Gastrocnemius medialis (tissue), 4 donors: ENCODE measurements at regions not wholly inside any gene's neighbourhood (a gene's known extent, or its start where the extent isn't known, plus 50 kb on each side); places are given as distances from the start of the nearest gene placed in this dataset.
A peak's percentile ranks its signal among the peaks of the same experiment; 100 is the strongest.

Experiments
- ATAC-seq, 2 donors: fragments of 150-250 bp; one replicate each; pipeline ENCODE4 v1.9.1; 2016
- DNase-seq, 2 donors: peaks; one replicate each; pipeline ENCODE4 v3.0.0-alpha.2; 2019
- H3K27ac ChIP-seq, 4 donors: fragments of 200-600 bp; sonication (generic); 1 replicate in 1 of 4; 2 replicates in 3 of 4; pipeline ENCODE4 v1.5.1; 2016 to 2018; ENCODE audit warnings: mild to moderate bottlenecking in 2 of 4, moderate library complexity in 1 of 4
- H3K27me3 ChIP-seq, 3 donors: fragments of 200-600 bp; sonication (generic) in 2 of 3; 1 replicate in 1 of 3; 2 replicates in 2 of 3; pipeline versions ENCODE4 v1.5.1 to v1.6.0; 2016 to 2019; ENCODE audit warnings: mild to moderate bottlenecking in 1 of 3, moderate library complexity in 1 of 3
- H3K36me3 ChIP-seq, 2 donors: fragments of 200-600 bp; sonication (generic) in 1 of 2; one replicate each; pipeline ENCODE4 v1.5.1; 2017 to 2018
- H3K4me1 ChIP-seq, 2 donors: fragments of 200-600 bp; sonication (generic) in 1 of 2; one replicate each; pipeline ENCODE4 v1.5.1; 2016 to 2017; ENCODE audit warnings: mild to moderate bottlenecking in 2 of 2
- H3K4me3 ChIP-seq, 4 donors: fragments of 200-600 bp; sonication (generic) in 3 of 4; 1 replicate in 1 of 4; 2 replicates in 3 of 4; pipeline ENCODE4 v1.5.1; 2016 to 2019; ENCODE audit warnings: mild to moderate bottlenecking in 2 of 4
- H3K9me3 ChIP-seq, 3 donors: fragments of 200-600 bp; sonication (generic) in 2 of 3; 1 replicate in 1 of 3; 2 replicates in 2 of 3; pipeline ENCODE4 v1.5.1; 2016 to 2019
- CTCF ChIP-seq, 5 experiments: fragments of 450-650 bp in 3 of 5; fragments of 200-600 bp in 2 of 5; sonication (generic) in 2 of 5; IDR thresholded peaks in 4 of 5; conservative IDR thresholded peaks in 1 of 5; 1 replicate in 4 of 5; 2 replicates in 1 of 5; pipeline ENCODE4 v1.5.1; 2016 to 2019; ENCODE audit warnings: antibody characterized with exemption in 5 of 5, mild to moderate bottlenecking in 3 of 5, moderate library complexity in 3 of 5
- POLR2A ChIP-seq, 2 donors: fragments of 450-650 bp; IDR thresholded peaks; one replicate each; pipeline ENCODE4 v1.6.1; 2017; ENCODE audit warnings: antibody characterized with exemption in 2 of 2, mild to moderate bottlenecking in 2 of 2, moderate library complexity in 2 of 2
- in situ Hi-C, 4 donors: fragments of 200-750 bp; cut with MboI; loops; one replicate each; pipeline versions ENCODE4 v1.15.0 to v1.8.0; 2017; ENCODE audit warnings: low sequenced_read_pairs in 4 of 4
- intact Hi-C: fragments of 100-400 bp; cut with DNase I; formaldehyde crosslinking; loops from one replicate; pipeline ENCODE4 v1.15.1; 2023; ENCODE audit warnings: low total_unique reads

DNA sequence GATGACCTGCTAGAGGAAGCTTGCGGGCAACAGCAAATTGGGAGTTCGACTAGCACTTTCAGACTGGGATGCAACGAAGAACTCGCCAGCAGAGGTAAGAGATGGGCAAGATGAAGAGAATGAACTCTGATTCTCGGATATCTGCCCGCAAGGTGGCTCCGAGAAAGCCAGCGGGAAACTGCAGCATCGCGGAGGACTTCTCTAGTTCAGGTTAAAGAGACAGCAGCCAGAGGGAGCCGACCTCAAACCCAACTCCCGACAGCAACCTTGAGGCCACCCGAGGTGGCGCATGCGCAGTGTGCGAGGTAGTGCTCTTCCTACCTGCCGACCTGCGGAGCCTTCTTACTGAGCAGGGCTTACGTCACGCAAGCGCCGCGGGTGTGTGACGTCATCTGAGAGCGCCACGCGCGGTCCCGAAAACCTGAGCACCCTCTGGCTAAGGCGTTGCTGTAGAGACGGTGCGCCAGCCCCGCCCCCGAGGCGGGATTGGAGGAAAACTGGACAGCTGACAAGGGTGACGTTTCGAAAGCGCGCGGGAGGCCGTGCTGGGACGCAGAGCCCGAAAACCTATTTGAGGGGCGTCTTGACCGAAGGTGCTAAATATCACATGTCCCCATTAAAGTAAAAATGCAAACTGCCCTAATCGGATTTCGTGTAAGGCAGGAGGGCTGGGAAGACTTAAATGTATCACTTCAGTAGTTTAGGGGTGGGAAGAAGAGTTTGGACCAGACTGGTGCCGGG lies 110.5 kb upstream of the SLC25A33 start:
- Histone ChIP-seq H3K27me3 (no peaks in the 10 kb centered on the region), H3K4me3 (peak overlapping the region; percentile 46 to 77 (median 67)), H3K27ac (peak overlapping the region; percentile 75 to 85 (median 81)), H3K36me3 (no peaks in the 10 kb centered on the region), H3K4me1 (peaks cover 8 to 12% of the 10 kb centered on the region in 2 donors), H3K9me3 (no peaks in the 10 kb centered on the region)
- intact Hi-C loops: no loop called here
- peak; percentile 96 to 100 for DNase-seq
- peak; percentile 55 to 84 for TF ChIP-seq POLR2A (IDR thresholded peaks at IDR 0.05)
- peak; percentile 17 to 66 (median 24) for TF ChIP-seq CTCF (IDR thresholded peaks at IDR 0.05 in 4 of 5, conservative IDR thresholded peaks at IDR 0.05 in 1 of 5)
- in situ Hi-C loops: no loop called here
- peak; percentile 94 to 97 for ATAC-seq

DNA sequence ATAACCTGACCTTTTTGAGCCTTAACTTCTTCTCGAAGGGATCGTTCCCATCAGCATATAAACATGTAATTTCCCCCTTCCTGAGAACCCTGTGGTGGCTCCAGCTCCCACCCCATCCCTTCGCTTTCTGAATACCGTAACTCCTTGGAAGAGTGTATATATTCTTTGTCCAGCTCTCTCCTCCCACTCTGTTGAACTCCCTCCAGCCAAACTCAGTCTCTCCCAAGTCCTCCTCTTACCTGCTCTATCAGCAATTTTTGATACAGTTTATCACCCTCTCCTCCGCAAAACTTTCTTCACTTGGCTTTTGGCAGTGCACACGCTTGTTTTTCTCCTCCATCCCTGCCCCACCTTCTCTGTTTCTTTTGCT lies 109.9 kb upstream of the SLC25A33 start:
- DNase-seq: no peak
- TF ChIP-seq POLR2A (IDR thresholded peaks at IDR 0.05): peak in 1 of 2 donors; percentile 3
- TF ChIP-seq CTCF (IDR thresholded peaks at IDR 0.05 in 4 of 5, conservative IDR thresholded peaks at IDR 0.05 in 1 of 5): no peak
- peak in 1 of 2 donors; percentile 20 for ATAC-seq
- peaks cover 8 to 12% of the 10 kb centered on the region in 2 donors for H3K4me1 ChIP-seq
- peak overlapping the region; percentile 75 to 85 (median 81) for H3K27ac ChIP-seq
- H3K9me3 ChIP-seq: no peaks in the 10 kb centered on the region
- intact Hi-C loops: no loop called here
- in situ Hi-C loops: no loop called here
- peak overlapping the region; percentile 46 to 77 (median 67) for H3K4me3 ChIP-seq
- H3K36me3 ChIP-seq: no peaks in the 10 kb centered on the region
- no peaks in the 10 kb centered on the region for H3K27me3 ChIP-seq

- Histone ChIP-seq H3K4me3 (no peak overlapping the region), H3K9me3 (no peaks in the 10 kb centered on the region), H3K36me3 (no peaks in the 10 kb centered on the region), H3K4me1 (peaks cover 38 to 44% of the 10 kb centered on the region in 2 donors), H3K27ac (peak overlapping the region in 1 of 4 donors; percentile 96), H3K27me3 (no peaks in the 10 kb centered on the region)
- ATAC-seq: no peak
- TF ChIP-seq CTCF (IDR thresholded peaks at IDR 0.05 in 4 of 5, conservative IDR thresholded peaks at IDR 0.05 in 1 of 5) (no peak), POLR2A (IDR thresholded peaks at IDR 0.05) (no peak)
- in situ Hi-C loops (no loop called here), intact Hi-C loops (loop anchor here (10.0 kb wide), 1 partner anchor 370 kb away; the partner anchor contains the start of gene SLC2A5)
- DNase-seq: no peak
These were observed 104.8 kb upstream of the SLC25A33 start for GRCh38 chr1:9434247-9435152.

- intact Hi-C loops (loop anchor here (10.0 kb wide), 1 partner anchor 370 kb away; the partner anchor contains the start of gene SLC2A5), in situ Hi-C loops (no loop called here)
- Histone ChIP-seq H3K36me3 (no peaks in the 10 kb centered on the region), H3K27ac (peak overlapping the region in 3 of 4 donors; percentile 73 to 96 (median 90)), H3K4me3 (no peak overlapping the region), H3K9me3 (no peaks in the 10 kb centered on the region), H3K4me1 (peaks cover 39 to 44% of the 10 kb centered on the region in 2 donors), H3K27me3 (no peaks in the 10 kb centered on the region)
- TF ChIP-seq POLR2A (IDR thresholded peaks at IDR 0.05) (no peak), CTCF (IDR thresholded peaks at IDR 0.05 in 4 of 5, conservative IDR thresholded peaks at IDR 0.05 in 1 of 5) (no peak)
- DNase-seq (no peak), ATAC-seq (no peak)
These were observed 104.1 kb upstream of the SLC25A33 start for GRCh38 chr1:9435153-9435636.
